Left forelimb (tissue), 1 donor: ENCODE measurements at regions not wholly inside any gene's neighbourhood (a gene's known extent, or its start where the extent isn't known, plus 50 kb on each side); places are given as distances from the start of the nearest gene placed in this dataset.

ENCODE experiments used
- DNase-seq: peaks from one replicate; pipeline ENCODE4 v3.0.0-alpha.2; 2018; ENCODE audit warnings: low spot score

DNA sequence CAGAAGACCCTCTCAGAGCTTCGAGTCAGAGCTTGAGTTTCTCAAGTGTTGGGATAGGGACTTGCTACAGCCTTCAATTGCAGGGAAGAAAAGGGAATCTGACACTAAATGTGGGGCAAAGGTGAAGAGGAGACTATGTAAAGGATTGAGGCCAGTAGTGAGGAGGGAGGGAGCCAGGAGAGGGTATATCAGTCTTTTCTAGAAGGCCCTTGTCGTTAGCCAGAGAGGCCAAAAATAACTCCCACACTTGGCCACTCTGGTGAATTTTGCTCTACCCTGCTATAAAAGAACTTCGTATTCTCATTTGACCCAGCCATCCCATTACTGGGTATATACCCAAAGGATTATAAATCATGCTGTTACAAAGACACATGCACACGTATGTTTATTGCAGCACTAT is 162.0 kb downstream of the MDFIC start:
- DNase-seq = no peak

DNA sequence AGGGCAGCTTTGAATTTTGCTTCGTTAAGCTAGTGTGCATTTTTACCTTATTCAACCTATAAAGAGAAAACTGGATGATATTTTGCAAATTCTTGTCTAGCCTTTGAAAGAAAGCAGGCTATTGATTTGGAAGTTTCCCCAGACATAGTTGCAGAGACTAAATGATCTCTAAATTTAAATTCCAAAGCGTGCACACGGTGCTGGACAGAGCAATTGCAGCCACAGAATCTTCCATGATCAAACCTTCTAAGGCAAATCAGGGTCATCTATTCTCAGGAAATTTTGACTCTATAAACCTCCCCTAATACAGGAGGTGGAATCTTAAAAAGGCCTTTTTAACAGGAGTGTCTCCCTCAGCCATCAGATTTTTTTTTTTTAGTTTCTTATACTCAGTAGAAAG is 159.9 kb downstream of the MDFIC start:
- DNase-seq = no peak

DNA sequence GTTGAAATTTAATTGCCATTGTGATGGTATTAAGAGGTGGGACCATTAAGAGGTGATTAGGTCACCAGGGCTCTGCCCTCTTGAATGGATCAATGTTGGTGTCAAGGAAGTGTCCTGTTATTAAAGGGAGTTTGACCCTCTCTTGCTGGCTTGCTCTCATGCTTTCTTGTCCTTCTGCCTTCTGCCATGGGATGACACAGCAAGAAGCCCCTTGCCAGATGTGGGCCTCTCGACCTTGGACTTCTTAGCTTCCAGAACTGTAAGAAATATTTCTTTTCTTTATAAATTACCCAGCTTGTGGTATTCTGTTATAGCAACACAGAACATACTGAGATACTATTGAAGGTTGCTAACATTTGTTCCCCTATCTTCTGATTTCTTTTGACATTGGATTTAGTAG is 157.0 kb downstream of the MDFIC start:
- no peak for DNase-seq

DNA sequence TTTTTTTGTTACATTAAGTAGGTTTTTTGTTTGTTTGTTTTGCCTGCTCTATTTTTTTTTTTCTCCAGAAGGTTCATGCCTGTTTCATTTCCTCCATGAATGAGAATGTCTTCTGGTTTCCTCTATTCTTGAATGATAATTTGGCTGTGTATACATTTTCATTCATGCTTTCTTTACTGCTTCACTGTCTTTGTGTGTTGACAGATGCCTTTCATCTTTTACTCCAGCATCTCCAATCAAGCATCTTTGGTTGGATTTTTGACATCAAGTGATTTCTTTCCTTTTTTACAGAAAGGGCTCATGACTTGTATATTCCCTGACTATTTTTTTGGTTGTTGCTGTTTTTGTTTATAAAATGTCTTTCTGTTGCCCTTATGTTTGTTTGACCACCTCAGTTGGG is 156.5 kb downstream of the MDFIC start:
- no peak for DNase-seq

DNA sequence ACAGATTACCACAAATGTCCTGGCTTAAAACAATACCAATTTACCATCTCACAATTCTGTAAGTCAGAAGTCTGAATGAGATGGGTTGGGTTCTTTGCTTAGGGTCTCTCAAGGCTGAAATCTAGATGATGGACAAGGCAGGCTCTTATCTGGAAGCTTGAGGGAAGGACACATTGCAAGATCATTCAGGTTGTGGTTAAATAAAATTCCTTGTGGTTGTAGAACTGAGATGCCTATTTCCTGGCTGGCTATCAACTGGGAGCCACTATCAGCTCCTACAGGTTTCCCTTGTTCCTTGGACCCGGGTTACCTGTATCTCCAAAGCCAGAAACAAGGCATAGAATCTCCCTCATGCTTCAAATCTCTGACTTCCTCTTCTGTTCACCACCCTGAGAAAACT is 148.4 kb downstream of the MDFIC start:
- DNase-seq = no peak
